GM19239 (cell line): ENCODE measurements at regions not wholly inside any gene's neighbourhood (a gene's known extent, or its start where the extent isn't known, plus 50 kb on each side); places are given as distances from the start of the nearest gene placed in this dataset.
"Not testable (repeated sequence)": the region's sequence is repeated elsewhere in the genome, so short reads cannot be mapped to it uniquely, and the experiment has no call there.

Source experiments
- DNase-seq: peaks from one replicate; pipeline ENCODE4 v3.0.0; 2011; ENCODE audit warnings: low spot score; ENCODE audit not compliant: insufficient read length
- FAIRE-seq: peaks from 2 replicates; lab custom pipeline; 2011; peaks lifted over from hg19 to GRCh38; lab: Jason Lieb, UNC

DNA sequence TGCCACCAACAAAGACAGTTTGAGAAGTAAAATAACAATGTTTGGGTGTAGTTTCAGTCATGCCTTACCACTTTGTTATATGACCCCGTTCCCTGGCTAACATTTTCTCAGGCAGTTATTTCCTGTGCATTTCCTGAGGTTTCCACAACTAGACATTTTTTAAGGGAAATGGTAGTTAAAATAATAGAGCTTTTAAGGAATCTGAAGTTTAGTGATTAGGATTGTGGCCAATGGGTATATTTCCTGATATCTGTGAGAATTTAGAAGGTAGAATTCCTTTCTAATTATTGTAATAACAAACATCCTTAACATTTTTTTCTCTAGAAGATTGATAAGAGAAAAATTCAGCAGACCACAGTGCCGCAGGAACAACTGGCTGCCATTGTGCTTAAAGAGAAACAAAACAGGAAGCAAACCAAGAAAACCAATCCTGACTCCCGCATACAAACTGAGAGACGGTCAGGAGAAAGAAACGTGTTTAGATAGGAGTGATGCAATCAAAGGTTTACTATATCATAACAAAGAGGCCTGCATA is 193.6 kb downstream of the MBL2 start:
- no peak for FAIRE-seq
- DNase-seq, result no peak

DNA sequence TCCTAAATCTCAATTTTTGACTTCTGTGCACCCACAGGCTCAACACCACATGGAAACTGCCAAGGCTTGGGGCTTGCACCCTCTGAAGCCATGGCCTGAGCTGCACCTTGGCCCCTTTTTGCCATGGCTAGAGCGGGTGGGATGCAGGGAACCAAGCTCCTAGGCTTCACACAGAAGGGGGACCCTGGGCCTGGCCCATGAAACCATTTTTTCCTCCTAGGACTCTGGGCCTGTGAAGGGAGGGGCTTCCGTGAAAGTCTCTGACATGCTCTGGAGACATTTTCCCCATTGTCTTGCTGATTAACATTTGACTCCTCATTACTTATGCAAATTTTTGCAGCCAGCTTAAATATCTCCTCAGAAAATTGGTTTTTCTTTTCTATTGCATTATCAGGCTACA is 190.9 kb downstream of the MBL2 start:
- DNase-seq, FAIRE-seq: not testable (repeated sequence)

DNA sequence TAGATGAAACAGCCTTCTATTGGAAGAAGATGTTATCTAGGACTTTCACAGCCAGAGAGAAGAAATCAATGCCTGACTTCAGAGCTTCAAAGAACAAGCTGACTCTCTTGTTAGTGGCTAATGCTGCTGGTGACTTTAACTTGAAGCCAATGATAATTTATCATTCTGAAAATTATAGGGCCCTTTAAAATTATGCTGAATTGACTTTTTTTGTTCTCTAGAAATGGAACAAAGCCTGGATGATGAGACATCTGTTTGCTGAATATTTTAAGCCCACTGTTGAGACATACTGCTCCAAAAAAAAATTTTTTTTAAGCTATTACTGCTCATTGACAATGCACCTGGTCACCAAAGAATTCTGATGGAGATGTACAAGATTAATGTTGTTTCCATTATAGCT is 189.2 kb downstream of the MBL2 start:
- DNase-seq (no peak), FAIRE-seq (no peak)

DNA sequence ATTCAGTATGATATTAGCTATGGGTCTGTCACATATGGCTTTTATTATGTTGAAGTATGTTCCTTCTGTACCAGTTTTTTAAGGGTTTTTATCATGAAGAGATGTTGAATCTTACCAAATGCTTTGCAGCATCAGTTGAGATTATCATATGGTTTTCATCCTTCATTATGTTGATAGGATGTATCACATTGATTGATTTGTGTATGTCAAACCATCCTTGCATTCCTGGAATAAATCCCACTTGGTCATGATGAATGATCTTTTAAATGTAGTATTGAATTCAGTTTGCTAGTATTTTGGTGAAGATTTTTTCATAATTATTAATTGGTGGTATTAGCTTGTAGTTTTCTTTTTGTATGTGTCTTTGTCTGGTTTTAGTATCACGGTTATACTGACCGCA is 185.9 kb downstream of the MBL2 start:
- FAIRE-seq (no peak), DNase-seq (no peak)

DNA sequence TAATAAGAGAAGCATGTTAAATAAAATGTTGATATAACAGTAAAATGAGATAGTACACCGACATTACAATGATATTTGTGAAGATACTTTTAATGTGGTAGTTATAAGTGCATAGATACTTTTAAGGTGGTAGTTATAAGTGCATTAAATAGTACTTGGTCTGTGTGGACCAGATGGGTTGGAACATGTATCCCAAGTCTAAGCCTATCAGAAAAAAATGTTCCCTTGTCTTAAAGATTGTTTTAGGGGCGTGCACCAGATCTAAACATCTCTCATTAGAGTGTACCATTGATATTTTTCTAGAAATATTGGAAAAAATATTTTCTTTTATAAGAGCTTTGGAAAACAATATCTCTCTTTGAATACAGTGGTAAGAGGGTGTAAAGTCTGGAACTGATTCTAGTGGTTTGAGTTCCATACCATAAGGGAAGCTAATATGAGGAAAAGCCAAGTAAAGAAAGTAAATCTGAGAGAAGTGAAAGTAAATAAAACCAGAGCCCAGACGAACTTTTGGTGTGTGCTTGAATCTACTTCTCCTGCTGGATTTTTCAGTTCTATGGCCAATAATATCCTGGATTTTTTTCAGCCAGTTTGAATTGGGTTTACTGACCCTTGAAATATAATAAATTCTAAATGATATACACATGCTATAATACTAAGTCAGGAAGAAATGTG is 175.3 kb downstream of the MBL2 start:
- no peak for FAIRE-seq
- no peak for DNase-seq

DNA sequence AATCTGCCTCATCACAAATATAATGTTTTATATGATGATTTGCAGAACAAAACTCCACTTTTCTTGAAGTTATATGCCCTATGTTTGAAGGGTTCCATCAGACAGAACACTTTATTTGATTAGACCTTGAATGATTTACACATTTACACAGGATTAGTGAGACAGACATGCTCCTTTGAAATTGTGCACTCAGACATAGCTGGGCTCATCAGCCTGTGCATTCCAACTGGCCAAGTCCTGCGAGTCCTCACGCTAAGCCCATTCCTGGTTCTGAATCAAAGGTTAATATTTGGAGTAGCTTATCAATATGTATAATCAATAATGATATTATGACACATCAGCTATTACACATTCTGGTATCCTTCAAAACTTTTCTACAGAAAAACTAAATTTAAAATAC is 173.6 kb downstream of the MBL2 start:
- no peak for DNase-seq
- no peak for FAIRE-seq

DNA sequence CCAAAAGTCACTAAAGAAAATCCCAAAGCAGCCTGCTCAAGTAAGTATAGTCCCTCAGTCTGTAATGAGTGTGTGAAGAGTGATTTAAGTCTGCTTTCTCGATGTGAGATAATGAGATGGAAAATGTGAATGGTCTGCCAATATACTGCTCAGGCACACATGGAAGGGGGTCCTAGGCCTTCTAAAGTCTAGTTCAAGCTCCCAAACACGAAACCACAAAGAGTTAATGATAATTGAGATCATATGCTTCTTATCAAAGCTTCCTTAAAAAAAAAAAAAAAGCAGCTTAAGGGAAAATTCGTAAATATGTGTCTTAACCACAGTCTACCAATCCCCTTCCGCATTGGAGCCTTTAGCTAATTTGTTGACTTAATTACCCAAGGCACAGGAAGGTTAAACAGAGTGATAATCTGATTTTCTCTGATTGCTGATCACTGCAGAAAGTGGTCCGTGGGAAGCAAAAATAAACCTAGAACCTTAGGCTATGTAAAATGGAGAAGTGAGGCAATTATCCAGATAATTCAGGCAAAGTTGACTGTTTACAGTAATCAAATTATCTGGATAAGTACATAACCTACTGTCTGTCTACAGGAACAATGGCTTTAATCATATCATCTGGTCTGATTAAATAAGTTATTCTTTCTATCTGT is 172.9 kb downstream of the MBL2 start:
- DNase-seq (no peak), FAIRE-seq (no peak)

DNA sequence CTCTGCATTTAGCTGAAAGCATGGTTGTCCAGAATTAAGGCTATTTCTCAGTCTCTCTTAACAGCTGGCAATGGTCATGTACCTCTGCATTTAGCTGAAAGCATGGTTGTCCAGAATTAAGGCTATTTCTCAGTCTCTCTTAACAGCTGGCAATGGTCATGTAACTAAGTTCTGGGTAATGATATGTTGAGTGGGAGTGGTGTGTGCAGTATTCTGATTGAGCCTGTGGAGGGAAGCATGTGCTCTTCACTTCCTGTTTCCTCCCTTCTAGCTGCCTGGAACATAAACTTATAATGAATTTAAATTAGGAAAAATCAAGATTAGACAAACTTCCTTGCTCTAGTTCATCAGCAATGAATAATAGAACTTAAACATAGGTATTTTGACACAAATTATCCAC is 168.5 kb downstream of the MBL2 start:
- not testable (repeated sequence) for DNase-seq, FAIRE-seq

DNA sequence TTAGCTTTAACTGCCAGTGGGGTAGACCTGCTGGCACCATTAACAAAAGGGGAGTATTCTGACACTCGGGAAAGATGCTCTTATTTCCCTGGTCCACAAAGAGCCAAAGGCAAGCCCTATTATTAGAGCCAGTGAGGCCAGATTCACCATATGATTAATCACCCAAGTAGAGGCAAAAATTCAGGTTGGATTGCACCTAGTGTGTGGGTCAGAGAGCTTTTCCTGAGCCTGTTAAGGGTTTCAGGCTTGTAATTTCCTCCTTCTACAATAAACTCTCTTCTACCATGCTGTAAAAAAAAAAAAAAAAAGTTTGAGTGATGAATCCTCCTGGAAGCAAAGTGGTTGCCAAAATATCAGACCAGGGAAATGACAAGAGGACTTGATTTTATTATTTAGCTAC is 163.5 kb downstream of the MBL2 start:
- FAIRE-seq (no peak), DNase-seq (no peak)

DNA sequence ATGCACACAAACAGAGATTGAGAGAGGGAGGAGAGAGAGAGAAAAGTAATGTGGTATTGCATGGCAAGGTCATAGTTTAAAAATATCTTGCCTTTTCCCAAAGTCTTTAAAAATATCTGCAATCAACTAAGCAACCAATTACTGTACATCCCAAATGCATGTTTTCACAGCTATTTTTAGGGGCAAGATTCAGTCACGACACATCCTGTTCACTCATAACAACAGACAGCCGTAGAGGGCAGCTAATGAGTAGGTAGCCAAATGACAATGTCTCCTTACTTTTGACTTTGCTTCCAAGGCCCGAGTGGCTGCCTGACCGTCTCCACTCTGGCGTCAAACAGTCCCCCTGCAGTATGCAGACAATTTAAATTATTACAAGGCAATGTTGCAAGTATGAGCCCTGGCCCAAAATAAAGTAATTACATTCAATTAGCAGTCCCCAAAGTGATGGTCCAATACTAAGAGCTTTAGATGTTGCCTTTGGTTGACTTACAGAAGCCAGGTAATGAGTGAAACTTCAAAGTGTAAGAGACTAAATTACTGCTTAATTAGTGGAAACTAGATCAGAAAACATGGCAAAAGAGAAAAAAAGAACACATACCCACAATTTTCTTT is 162.9 kb downstream of the MBL2 start:
- FAIRE-seq (no peak), DNase-seq (no peak)

DNA sequence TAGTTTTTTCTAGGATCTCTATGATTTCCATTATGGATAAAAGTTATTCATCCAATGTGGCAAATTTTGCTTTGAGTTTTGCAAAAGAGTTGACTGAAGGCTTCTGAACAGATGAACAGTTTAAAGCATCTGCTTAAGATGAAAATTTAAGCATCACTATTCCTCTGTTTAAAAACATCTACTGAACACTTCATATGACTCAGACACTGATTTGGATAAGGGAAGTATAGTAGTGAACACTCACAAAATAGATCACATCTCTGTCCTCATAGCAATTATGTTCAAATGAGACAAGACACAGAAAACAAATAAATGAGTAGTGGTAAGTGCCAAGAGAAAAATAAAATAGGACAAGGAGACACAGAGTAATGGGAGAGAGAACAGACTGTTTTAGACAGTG is 157.3 kb downstream of the MBL2 start:
- no peak for FAIRE-seq
- no peak for DNase-seq

DNA sequence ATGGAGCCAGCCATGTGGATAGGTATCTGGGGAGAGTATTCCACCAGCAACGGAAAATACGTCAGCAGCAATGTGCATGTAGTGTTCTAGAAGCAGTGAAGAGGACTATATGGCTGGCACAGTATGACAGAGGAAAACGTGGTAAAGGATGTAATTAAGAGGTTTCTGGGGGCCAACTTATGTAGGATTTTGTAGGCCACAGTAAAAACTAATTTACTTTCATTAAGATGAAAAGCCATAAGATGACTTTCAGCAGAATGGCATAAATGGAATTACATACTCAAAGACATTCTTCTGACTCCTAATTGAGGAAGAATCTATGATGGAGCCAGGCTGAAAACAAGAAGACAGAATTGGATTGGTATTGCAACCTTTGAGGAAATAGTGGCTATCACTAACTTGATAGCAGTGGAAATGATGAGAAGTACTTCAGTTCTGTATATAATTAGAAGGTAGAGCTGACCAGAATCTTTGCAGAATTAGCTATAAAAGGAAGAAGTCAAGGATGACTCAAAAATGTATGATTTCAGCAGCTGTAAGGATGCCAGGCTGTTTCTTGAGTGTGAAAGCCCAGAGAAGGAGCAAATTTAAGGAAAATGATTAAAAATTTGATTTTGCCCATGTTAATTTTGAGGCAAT is 156.7 kb downstream of the MBL2 start:
- DNase-seq, result no peak
- FAIRE-seq, result no peak

DNA sequence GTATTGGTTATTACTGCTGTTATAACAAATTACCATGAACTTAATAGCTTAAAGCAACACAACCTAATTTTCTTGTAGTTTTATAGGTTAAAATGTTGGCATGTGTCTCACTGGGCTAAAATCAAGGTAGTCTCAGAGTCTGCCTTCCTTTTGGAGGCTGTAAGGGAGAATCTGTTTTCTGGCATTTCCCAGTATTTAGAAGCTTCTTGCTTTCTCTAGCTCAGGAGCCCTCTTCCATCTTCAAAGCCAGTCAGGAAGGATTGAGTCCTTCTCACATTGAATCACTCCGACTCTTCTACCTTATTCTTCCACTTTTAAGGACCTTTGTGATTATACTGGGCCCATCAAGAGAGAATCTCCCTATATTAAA is 156.2 kb downstream of the MBL2 start:
- DNase-seq, result no peak
- no peak for FAIRE-seq

DNA sequence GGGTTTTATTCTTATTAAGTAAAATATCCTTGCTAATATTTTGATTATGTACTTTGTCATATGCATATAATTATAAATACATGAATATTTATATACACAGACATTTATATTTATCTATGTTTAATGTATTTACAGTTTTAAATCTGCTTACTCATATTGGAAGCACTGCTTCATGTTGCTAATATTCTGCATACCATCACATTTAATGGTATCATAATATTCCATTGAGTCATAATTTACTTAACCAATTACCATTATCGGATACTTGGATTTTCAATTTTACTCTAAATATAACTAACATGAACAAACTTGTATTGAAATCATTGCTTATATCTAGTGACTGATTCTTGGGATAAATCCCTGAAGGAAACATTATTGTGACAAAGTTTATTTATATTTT is 155.2 kb downstream of the MBL2 start:
- FAIRE-seq (no peak), DNase-seq (no peak)

DNA sequence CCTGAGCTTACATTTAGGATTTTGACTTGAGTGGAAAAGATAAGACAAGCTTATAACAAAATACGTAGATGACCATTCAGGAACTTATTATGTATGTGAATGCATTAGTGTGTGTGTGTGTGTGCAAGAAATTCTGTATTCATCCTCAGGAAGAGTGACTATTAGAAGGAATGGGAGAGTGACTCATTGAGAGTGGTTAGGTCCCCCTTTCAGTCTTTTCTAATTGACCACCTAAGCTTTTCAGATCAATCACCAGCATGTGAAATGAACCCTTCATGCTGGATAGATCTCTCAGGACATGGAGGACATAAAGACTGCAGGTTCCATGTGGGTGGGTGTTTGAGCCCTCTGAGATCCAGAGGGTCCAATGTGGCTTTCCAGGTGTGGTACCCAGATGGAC is 153.5 kb downstream of the MBL2 start:
- DNase-seq (no peak), FAIRE-seq (no peak)

DNA sequence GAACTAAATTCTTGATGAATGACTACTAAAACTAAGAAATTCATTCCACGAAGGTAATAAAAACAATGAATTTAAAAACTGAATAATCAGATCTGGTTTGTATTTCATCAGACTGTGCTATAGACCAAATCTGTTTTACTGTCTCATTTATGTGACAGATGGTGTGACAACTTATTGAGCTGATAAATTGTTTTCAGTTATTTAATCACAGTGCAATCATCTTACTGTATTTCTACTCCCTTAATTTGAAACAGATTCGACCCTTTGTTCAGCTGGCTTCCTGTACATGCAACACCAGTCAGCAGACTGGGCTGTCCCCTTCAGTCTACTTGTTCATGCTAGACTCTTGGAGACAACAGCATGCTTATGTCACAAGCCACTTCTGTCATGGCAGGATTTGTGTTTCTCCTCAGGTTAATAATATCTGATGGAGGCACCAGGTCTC is 150.9 kb downstream of the MBL2 start:
- DNase-seq (no peak), FAIRE-seq (no peak)

DNA sequence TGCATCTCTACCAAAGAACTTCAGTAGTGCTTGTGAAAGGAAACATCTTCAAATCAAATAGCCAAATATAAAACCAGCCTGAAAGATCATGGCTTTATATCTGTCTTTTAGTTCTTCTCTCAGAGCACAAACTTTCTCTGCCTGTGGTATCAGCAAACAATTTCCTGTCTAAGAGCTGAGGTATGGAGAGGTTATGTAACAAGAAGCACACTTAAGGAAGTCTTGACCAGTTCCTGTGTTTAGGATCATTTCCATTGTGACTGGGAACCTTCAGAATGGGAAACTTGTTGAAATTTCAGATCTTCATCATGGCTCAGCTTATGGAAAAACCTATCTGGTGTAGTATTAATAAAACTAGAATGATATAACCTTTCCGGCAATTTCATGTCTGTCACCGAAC is 148.8 kb downstream of the MBL2 start:
- DNase-seq, result no peak
- no peak for FAIRE-seq

DNA sequence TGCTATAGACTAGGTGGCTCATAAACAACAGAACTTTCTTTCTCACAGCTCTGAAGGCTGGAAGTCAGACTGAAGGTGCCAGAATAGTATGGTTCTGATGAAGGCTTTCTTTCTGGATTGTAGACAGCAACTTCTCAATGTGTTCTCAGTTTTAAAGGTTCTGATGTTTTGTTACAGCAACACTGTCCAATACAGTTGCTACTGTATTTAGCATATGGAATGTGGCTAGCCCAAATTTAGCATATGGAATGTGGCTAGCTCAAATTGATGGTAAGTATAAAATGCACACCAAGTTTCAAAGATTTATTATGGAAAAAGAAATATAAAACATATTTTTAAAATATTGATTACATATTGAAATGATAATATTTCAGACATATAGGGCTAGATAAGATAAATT is 145.3 kb downstream of the MBL2 start:
- no peak for FAIRE-seq

DNA sequence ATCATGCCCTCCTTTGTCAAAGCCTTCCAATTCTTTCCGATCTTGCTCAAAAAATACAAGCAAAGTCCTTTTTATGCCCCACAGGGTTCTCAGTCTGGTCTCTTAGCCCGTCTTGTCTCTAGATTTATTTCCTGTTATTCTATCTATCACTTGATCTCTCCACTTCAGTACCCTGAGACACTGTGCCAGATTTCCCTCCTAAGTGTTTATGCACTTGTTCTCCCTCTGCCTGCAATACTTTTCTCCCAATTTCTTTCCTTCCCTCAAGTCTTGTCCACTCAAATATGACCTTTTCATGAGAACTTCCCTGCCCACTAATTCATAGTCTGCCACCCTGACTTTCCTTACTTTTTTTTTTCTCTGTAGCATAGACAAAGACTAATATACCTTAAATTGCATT is 141.4 kb downstream of the MBL2 start:
- FAIRE-seq (no peak), DNase-seq (no peak)

More for the DNA sequence above, 145.3 kb downstream of the MBL2 start:
- no peak for DNase-seq

DNA sequence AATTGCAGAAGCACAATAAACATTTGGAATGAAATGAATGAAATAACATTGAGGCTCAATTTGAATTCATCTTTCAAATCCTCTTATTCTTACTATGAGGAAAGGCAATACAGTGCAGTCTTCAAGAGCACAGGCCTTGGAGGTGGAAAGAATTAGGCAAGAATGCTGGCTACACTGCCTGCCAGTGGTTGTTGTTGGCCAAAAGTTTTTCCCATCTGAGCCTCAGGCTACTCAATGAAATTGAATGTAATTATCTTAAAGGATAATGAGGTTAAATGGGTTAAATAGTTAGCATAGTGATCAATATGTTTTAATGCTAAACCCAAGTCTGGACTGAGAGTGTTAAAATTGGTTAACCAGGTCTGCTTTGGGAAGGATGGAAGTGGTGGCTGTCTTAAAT is 140.9 kb downstream of the MBL2 start:
- FAIRE-seq, result no peak

DNA sequence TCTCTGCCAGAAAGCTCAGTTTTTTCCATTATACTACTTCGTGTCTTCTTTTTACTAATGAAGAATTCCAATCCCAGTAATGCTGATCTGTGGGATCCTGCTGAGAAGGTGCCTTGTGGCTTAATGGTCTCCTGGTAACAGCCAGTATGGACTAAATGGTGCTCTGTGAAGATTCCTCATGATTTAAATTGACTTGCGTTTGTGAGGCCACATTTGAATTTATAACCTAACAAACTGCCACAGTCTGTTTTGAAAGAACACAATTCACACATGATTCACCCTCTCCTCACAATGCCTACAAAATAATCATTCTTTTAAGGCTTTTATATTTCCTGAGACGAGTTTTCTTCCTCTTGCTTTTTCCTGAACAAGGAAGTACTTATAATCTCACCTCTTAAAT is 140.0 kb downstream of the MBL2 start:
- DNase-seq (no peak), FAIRE-seq (no peak)

More for the DNA sequence above, 140.9 kb downstream of the MBL2 start:
- DNase-seq, result no peak
